ENCODE measurements at regions not wholly inside any gene's neighbourhood (a gene's known extent, or its start where the extent isn't known, plus 50 kb on each side); places are given as distances from the start of the nearest gene placed in this dataset.

DNA sequence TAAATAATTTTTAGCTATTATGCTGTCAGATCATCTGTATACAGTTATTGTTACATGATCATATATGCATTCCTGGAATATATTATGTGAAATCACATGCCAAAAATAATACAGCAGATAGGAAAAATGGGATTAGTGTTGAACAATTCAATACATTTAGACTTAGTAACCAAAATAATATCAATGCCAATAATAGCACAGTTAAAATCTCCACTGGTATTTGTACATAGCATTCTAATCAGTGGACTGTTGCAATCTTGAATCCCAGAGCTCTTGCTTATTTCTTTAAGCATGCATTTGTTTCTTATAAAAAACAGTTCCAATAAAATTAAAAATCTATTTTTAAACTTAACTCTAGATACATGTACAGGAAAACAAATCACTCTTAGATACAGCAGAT lies 2772.2 kb downstream of the PCDH9 start:
- TF ChIP-seq CTCF (IDR thresholded peaks at IDR 0.05) (no peak), EP300 (IDR thresholded peaks at IDR 0.05) (no peak), POLR2A (IDR thresholded peaks at IDR 0.05) (no peak)

All from suprapubic skin (tissue), 3 donors.